ENCODE measurements at regions not wholly inside any gene's neighbourhood (a gene's known extent, or its start where the extent isn't known, plus 50 kb on each side); places are given as distances from the start of the nearest gene placed in this dataset.

GRCh38 chrX:65601530-65602220, 65.8 kb upstream of the MSN start:
- H3K9me3 Mint-ChIP-seq, result peaks cover 21% of the 10 kb centered on the region
- no peak overlapping the region for H3K27ac Mint-ChIP-seq
- no peaks in the 10 kb centered on the region for H3K4me1 Mint-ChIP-seq
- no peak for DNase-seq (ENCODE audit: low spot score in 2 of 2, unreplicated experiment in 2 of 2)
- H3K36me3 Mint-ChIP-seq, result no peaks in the 10 kb centered on the region
- H3K4me3 Mint-ChIP-seq, result no peak overlapping the region
- H3K27me3 Mint-ChIP-seq (ENCODE audit: low read depth), result no peaks in the 10 kb centered on the region
- TF ChIP-seq CTCF (IDR thresholded peaks at IDR 0.05; ENCODE audit: unreplicated experiment), result no peak

- no peak for DNase-seq (ENCODE audit: low spot score in 2 of 2, unreplicated experiment in 2 of 2)
- Mint-ChIP-seq H3K27ac (no peak overlapping the region), H3K36me3 (no peaks in the 10 kb centered on the region), H3K27me3 (ENCODE audit: low read depth) (no peaks in the 10 kb centered on the region), H3K4me3 (no peak overlapping the region), H3K4me1 (no peaks in the 10 kb centered on the region), H3K9me3 (peaks cover 21% of the 10 kb centered on the region)
- TF ChIP-seq CTCF (IDR thresholded peaks at IDR 0.05; ENCODE audit: unreplicated experiment), result no peak
Measured at GRCh38 chrX:65601126-65601525, 66.3 kb upstream of the MSN start.

GRCh38 chrX:65600106-65600505, 65.5 kb upstream of the LAS1L start:
- H3K4me1 Mint-ChIP-seq, result peaks cover 5% of the 10 kb centered on the region
- DNase-seq (ENCODE audit: low spot score in 2 of 2, unreplicated experiment in 2 of 2), result no peak
- TF ChIP-seq CTCF (IDR thresholded peaks at IDR 0.05; ENCODE audit: unreplicated experiment), result no peak
- no peak overlapping the region for H3K27ac Mint-ChIP-seq
- H3K36me3 Mint-ChIP-seq, result no peaks in the 10 kb centered on the region
- no peaks in the 10 kb centered on the region for H3K27me3 Mint-ChIP-seq (ENCODE audit: low read depth)
- no peak overlapping the region for H3K4me3 Mint-ChIP-seq
- H3K9me3 Mint-ChIP-seq, result peaks cover 15% of the 10 kb centered on the region

- no peak overlapping the region for H3K4me3 Mint-ChIP-seq
- H3K4me1 Mint-ChIP-seq, result peaks cover 5% of the 10 kb centered on the region
- H3K36me3 Mint-ChIP-seq, result no peaks in the 10 kb centered on the region
- TF ChIP-seq CTCF (IDR thresholded peaks at IDR 0.05; ENCODE audit: unreplicated experiment), result no peak
- DNase-seq (ENCODE audit: low spot score in 2 of 2, unreplicated experiment in 2 of 2), result no peak
- H3K27me3 Mint-ChIP-seq (ENCODE audit: low read depth), result no peaks in the 10 kb centered on the region
- H3K27ac Mint-ChIP-seq, result no peak overlapping the region
- H3K9me3 Mint-ChIP-seq, result peaks cover 8% of the 10 kb centered on the region
Measured at GRCh38 chrX:65598559-65599147, 64.1 kb upstream of the LAS1L start.

GRCh38 chrX:65596270-65597034, 61.9 kb upstream of the LAS1L start:
- DNase-seq (ENCODE audit: low spot score in 2 of 2, unreplicated experiment in 2 of 2), result no peak
- Mint-ChIP-seq H3K27me3 (ENCODE audit: low read depth) (no peaks in the 10 kb centered on the region), H3K9me3 (peaks cover 6% of the 10 kb centered on the region), H3K27ac (no peak overlapping the region), H3K4me3 (no peak overlapping the region), H3K4me1 (peaks cover 5% of the 10 kb centered on the region), H3K36me3 (no peaks in the 10 kb centered on the region)
- no peak for TF ChIP-seq CTCF (IDR thresholded peaks at IDR 0.05; ENCODE audit: unreplicated experiment)

All from mesothelial cell of epicardium (in vitro differentiated cells).